ENCODE measurements at regions not wholly inside any gene's neighbourhood (a gene's known extent, or its start where the extent isn't known, plus 50 kb on each side); places are given as distances from the start of the nearest gene placed in this dataset.
"Not testable (repeated sequence)": the region's sequence is repeated elsewhere in the genome, so short reads cannot be mapped to it uniquely, and the experiment has no call there.

DNA sequence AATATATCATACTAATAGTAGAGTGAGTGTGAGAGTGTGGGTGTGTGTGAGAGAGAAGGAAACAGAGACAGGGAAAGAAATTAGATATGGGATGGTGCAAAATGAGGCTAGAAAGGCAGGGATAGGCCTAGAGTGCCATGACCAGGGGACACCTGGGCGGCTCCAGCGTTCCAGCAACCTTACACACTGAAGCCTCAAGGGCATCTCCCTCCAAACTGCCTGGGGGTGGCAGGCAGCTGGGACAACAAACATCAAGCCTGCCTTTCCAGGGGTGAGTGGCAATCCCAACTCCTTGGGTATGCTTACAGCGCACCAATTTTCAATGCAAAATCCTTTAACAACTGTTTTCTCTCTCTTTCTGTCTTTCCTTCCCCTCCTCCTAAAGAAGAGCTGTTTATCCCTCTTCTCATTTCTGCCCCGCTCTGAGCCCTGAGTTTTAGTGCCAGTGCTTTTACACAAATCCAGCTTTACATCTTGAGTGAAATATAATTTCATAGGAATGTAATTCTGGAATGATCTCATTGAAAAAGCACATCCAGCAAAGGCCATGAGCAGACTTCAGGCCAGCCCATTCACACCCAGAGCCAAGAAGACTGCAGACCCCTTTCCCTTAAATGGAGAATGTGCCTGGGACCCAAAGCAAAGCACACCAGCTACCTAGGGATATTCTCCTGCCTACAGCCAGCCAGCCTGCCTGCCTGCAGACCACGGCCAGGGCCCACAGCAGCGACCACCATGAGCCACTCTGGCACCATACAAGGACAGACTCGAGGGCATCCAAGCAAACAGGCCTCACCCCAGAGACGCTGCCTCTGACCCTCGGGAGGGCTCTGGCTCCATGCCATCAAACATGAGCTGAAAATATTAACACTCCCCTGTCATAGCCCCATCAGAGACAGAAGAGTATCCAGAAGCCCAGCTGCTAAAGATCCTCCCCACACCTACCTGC lies 90.3 kb downstream of the RPL27A start:
- no peak for DNase-seq

- DNase-seq: no peak
Observed at GRCh38 chr11:8773916-8774539, 91.4 kb downstream of the RPL27A start.

GRCh38 chr11:8774916-8775315 lies 92.3 kb downstream of the RPL27A start:
- not testable (repeated sequence) for DNase-seq

DNA sequence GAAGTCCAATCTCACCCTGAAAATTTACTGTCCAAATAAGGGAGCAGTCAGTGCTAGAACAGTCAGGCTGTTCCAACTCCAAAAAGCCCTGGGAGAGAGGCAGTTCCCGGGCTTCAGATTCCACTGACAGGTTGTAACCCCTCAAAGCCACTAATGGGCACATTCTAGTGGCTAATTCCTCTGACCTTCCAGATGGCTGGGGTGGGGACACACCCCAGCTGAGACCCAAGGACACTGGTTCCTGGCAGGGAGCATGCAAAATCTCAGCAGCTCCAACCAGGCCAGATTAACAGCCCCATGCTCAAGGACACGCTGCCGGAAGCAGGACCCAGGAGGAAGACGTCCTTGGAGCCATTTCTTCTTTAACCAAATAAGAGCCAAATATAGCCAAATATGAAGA lies 92.7 kb downstream of the RPL27A start:
- DNase-seq: no peak

GRCh38 chr11:8775734-8776133 lies 93.1 kb downstream of the RPL27A start:
- DNase-seq: no peak

- no peak for DNase-seq
Observed at GRCh38 chr11:8776209-8776608, 93.6 kb downstream of the RPL27A start.

DNA sequence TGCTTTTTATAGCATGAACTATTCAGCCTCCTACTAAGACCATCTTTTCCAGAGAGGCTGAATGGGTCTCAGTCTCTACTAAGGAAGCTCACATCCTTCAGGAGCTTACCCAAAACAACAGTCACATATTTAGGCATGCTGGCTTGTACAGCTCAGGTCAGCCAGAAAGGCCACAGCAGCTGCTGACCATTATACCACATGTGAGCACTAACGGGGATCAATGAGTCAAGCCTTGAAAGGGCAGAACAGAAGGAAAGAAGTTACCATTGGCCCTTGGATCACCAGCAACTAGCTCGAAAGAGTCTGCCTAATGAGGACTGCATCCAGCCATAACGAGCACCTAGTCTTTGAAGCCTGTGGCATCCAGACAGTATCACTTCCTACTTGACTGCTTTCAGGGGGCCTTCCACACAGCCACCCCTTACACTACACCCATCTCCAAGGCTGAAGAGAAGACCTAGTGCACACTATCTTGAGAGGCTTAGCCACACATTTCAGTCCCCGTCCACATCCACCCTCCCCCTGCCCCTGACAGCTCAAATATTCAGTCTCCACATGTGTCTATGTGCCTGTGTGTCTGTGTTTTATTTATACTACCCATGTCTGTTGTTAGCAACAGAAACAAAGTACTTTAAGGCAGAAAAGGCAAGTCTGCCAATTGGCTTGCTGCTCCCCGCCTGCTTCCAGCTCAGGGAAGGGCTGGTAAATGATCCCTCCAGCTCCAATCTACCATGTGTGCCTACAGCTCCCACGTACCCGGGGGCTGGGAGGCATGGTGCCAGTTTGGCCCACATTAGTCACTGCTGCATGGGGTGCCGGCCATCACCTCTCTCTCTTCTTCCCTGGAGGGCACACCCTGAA lies 95.5 kb downstream of the RPL27A start:
- DNase-seq: no peak

DNA sequence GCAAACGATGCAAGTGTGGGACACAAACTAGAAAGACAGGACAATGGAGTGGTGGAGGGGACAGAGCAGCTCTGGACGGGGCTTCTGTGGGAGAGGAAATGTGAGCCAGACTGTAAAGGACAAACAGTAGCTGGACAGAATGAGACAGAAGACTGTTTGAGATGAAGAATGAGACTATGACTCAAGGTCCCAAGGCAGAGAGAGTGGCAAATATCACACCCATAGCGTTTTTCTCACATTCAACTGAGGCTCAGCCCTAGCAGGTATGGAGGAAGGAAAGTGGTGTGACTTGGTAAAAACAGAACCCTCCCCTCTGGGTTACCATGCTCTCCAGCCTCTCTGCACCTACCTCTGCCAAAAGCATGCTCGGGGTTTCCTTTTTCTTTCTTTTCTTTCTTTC lies 96.5 kb downstream of the RPL27A start:
- no peak for DNase-seq

DNA sequence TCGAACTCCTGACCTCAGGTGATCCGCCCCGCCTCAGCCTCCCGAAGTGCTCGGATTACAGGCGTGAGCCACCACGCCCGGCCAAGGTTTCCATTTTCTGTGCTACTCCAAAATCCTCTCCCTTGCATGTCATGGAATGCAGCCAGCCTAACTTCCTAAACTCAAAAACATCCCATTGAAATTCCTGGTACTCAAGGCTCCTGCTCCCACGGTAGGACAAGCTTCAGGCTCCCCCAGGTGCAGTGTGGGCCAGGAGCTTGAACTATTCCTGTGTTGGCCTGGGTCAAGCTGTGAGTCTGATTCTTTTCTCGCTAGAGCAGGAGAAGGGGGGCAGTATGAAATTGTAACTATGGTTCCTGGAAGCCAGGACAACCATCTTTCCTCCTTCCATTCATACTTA lies 97.1 kb downstream of the RPL27A start:
- DNase-seq: no peak

GRCh38 chr11:8784954-8785353 lies 102.4 kb downstream of the RPL27A start:
- DNase-seq: peak; percentile 13

GRCh38 chr11:8785457-8785856 lies 102.9 kb downstream of the RPL27A start:
- no peak for DNase-seq

GRCh38 chr11:8785998-8786397 lies 103.4 kb downstream of the RPL27A start:
- DNase-seq: peak; percentile 20

DNA sequence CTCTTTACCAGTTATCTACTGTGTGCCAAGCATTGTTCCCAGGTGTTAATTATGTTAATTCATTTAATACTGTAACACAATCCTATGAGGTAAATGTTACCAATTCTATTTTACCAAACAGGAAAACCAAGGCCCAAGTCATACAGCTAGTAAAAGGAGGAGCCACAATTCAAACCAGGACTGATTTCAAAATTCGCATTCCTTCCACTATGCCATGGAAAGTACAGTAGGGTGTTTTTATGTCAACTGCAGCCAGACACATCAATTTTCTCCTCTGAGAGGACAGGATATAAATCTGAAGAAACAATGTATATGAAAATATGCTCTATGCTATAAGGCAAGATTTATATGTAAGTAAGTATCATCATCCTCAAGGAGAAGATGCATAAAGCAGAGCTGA lies 104.3 kb downstream of the RPL27A start:
- DNase-seq: no peak

GRCh38 chr11:8787372-8787771 lies 104.8 kb downstream of the RPL27A start:
- DNase-seq: peak; percentile 44

DNA sequence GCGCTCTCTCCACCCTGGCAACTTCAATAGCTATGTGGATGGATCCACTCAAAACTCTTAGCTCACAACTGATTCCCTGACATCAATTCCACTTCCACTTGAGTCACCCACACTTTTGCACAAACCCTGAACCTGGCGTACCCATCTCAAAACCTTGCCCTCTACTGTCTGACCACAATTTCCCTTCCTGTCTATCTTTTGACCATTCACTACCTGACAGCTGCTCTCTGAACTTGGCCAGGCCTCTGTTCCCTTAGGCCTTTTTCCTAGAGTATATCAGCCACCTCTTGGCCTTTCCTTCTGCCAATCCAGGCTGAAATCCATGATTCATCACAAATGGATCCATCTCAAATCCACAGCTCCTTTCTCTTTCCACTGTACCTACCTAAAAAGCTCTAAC lies 106.0 kb downstream of the RPL27A start:
- DNase-seq: no peak

- DNase-seq: no peak
Observed at GRCh38 chr11:8789864-8790263, 107.3 kb downstream of the RPL27A start.

DNA sequence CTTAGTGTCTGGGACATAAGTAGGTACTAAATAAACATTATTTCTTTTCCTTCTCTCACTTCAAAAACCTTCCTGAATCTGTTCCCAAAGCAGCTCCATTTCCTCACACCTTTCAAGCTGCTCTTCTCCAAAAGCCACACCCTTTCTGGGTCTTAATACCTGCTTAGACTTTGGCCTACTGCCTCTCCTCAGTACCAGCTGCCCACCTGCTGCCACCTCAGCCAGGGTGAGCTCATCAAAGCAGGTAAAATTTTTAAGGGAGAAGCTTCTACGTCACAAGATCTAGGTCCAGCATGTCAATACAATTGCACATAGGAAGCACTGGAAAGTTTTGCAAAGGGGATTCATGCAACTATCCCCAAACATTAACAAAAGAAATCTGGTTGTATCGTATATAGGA lies 108.4 kb downstream of the RPL27A start:
- no peak for DNase-seq

DNA sequence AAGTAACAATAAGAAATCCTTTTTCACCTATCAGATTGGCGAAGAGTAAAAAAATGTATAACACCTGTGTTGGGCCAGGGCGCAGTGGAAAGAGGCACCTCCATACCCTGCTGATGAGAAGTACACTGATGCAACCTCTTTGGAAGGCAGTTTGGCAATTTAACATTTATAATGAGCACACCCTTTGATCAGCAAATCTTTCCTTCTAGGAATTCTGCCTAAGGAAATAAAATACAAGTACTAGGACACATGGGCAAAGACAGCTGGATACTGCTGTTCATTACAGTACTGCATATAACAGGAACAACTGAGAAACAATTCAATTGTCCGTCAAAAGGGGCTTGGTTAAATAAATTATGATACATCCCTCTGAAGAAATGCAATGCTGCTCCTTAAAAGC lies 110.1 kb downstream of the RPL27A start:
- DNase-seq: no peak

DNA sequence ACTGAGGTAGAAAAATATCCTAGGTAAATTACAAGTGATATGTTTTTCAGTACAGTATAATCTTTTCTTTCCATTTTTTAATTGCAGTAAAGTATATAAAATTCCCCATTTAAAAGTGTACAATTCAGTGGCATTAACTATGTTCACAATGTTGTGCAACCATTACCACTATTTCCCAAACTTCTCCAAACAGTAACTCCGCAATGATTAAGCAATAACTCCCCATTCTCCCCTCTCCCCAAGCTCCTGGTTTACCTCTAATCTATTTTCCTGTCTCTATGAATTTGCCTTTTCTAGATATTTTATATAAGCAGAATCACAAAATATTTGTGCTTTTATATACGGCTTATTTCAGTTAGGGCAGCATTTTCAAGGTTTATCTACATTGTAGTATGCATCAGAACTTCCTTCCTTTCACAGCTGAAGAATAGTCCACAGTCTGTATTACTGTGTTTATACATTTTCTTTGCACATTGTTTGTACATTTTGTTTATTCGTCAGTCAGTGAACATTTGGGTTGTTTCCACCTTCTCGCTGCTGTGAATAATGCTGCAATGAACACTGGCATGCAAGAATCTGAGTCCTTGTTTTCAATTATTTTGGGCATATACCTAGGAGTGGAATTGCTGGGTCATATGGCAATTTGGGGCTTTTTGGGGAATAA lies 110.7 kb downstream of the RPL27A start:
- no peak for DNase-seq

DNA sequence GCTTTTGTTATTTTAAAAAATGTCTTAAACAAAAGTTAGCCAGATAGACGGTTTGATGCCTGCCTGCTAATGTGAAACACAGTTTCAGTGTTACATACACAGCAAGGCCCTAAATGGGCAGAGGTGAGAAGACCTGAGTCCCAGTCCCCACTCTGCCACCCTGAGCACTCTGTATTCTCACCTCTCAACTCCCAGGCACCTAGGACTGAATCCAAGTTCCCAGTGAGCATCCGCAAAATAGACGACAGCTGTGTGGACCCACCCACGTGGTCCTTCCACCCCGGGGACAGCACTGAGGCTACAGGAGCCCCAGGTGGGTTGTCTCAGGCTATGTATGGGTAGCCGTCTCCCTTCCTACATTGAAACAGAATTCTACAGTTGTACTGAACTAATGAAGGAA lies 111.5 kb downstream of the RPL27A start:
- no peak for DNase-seq

- peak; percentile 41 for DNase-seq
Observed at GRCh38 chr11:8794677-8795103, 112.1 kb downstream of the RPL27A start.

DNA sequence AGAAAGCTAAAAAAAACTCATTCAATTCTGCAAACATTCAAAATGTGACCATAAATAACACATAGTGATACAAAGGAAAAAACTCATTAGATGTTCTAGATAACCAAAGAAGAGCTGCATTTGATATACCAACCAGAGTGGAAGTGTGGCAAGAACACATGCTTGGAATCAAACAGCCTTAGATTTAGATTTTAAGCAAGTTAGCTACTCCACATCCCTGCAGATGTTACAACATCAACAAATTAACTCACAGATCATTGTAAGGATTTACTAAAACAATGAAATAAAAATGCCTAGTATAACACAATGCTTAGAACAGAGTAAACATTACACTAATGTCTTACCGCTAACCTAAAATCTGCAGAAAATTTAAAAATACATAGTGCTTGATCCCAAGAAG lies 114.0 kb upstream of the AKIP1 start:
- no peak for DNase-seq

DNA sequence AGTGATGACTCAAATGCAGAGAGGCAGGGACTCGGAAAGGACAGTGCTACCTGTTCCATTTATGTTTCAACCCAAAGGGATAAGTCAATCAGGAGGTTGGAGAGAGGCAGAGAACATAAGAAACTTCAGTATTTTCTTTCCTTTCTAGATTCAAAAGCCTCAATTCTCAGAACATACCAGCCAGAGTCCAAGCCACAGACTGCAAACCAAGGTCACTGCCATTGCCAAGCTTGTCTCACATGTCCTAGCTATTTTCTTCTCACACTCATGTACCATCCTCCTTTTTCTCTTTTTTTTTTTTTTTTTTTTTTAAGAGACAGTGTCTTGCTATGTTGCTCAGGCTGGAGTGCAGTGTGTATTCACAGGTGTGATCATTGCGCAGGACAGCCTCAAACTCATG lies 111.7 kb upstream of the AKIP1 start:
- DNase-seq: no peak
